ENCODE measurements at regions not wholly inside any gene's neighbourhood (a gene's known extent, or its start where the extent isn't known, plus 50 kb on each side); places are given as distances from the start of the nearest gene placed in this dataset.

DNA sequence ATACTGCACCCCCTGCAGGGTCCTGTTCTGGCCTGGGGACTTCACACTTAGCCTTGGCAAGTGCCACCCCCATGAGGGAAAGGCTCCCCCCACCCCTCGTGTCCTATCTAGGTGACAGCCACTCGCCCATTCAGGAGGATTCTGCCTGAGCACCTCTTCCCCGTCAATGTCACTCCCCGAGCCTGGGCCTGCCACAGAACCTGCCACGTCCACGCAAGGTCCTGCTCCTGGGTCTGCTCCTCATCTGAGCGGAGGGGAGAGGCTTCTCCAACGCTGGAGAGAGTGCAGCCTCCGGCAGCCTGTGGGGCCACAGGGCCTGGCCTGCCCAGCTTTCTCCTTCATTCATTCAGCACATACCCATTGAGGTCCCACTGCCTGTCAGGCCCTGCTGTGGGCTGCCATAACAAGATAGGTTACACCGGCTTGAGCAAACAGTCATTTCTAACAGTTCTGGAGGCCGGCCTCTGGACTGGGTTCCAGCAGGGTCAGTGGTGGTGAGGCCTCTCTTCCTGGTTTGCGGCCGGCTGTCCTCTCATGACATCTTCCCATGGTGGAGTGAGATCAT lies 92.0 kb upstream of the RET start:
- Histone ChIP-seq H3K4me3 (ENCODE audit: low read length) (no peak overlapping the region), H3K4me1 (ENCODE audit: control insufficient read depth, insufficient read depth, low read length) (no peaks in the 10 kb centered on the region), H3K9ac (ENCODE audit: low read length) (no peak overlapping the region), H3K27me3 (replicated peaks; ENCODE audit: control insufficient read depth, insufficient read depth, low read length) (peaks cover 4% of the 10 kb centered on the region), H3K36me3 (ENCODE audit: control insufficient read depth, insufficient read depth, low read length, severe bottlenecking) (no peaks in the 10 kb centered on the region), H3K9me3 (ENCODE audit: control insufficient read depth, low read length) (peaks cover 7% of the 10 kb centered on the region)
- DNase-seq (ENCODE audit: low read depth): no peak

- H3K9ac ChIP-seq (ENCODE audit: low read length): no peak overlapping the region
- no peaks in the 10 kb centered on the region for H3K4me1 ChIP-seq (ENCODE audit: control insufficient read depth, insufficient read depth, low read length)
- peaks cover 7% of the 10 kb centered on the region for H3K9me3 ChIP-seq (ENCODE audit: control insufficient read depth, low read length)
- no peak for DNase-seq (ENCODE audit: low read depth)
- no peak overlapping the region for H3K4me3 ChIP-seq (ENCODE audit: low read length)
- H3K36me3 ChIP-seq (ENCODE audit: control insufficient read depth, insufficient read depth, low read length, severe bottlenecking): no peaks in the 10 kb centered on the region
- peaks cover 4% of the 10 kb centered on the region for H3K27me3 ChIP-seq (replicated peaks; ENCODE audit: control insufficient read depth, insufficient read depth, low read length)
Observed at GRCh38 chr10:42985436-42986316, 91.2 kb upstream of the RET start.

DNA sequence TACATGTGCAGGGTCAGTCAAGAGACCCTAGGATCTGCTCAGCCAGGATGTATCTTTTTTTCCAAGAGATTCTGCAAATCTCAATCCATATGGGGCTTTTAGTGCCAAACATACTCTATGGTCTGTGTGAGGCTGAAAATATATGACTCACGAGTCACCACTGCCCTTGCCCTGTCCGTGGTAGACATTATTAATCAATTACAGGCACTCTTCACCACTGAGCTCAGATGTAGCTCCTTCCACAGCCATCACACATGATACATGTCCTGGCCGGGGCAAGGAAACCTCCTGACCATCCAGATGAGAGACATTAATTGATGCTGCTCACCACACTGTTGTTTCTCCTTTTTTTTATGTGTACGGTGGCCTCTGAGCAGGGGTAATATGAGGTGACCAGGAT lies 90.2 kb upstream of the RET start:
- Histone ChIP-seq H3K4me1 (ENCODE audit: control insufficient read depth, insufficient read depth, low read length) (no peaks in the 10 kb centered on the region), H3K9me3 (ENCODE audit: control insufficient read depth, low read length) (peaks cover 7% of the 10 kb centered on the region), H3K9ac (ENCODE audit: low read length) (no peak overlapping the region), H3K36me3 (ENCODE audit: control insufficient read depth, insufficient read depth, low read length, severe bottlenecking) (no peaks in the 10 kb centered on the region), H3K4me3 (ENCODE audit: low read length) (no peak overlapping the region), H3K27me3 (replicated peaks; ENCODE audit: control insufficient read depth, insufficient read depth, low read length) (peaks cover 4% of the 10 kb centered on the region)
- DNase-seq (ENCODE audit: low read depth): no peak

- H3K27me3 ChIP-seq (replicated peaks; ENCODE audit: control insufficient read depth, insufficient read depth, low read length): peaks cover 4% of the 10 kb centered on the region
- H3K4me3 ChIP-seq (ENCODE audit: low read length): no peak overlapping the region
- no peaks in the 10 kb centered on the region for H3K4me1 ChIP-seq (ENCODE audit: control insufficient read depth, insufficient read depth, low read length)
- no peak overlapping the region for H3K9ac ChIP-seq (ENCODE audit: low read length)
- H3K9me3 ChIP-seq (ENCODE audit: control insufficient read depth, low read length): peaks cover 7% of the 10 kb centered on the region
- no peak for DNase-seq (ENCODE audit: low read depth)
- no peaks in the 10 kb centered on the region for H3K36me3 ChIP-seq (ENCODE audit: control insufficient read depth, insufficient read depth, low read length, severe bottlenecking)
Observed at GRCh38 chr10:42987121-42987541, 89.7 kb upstream of the RET start.

DNA sequence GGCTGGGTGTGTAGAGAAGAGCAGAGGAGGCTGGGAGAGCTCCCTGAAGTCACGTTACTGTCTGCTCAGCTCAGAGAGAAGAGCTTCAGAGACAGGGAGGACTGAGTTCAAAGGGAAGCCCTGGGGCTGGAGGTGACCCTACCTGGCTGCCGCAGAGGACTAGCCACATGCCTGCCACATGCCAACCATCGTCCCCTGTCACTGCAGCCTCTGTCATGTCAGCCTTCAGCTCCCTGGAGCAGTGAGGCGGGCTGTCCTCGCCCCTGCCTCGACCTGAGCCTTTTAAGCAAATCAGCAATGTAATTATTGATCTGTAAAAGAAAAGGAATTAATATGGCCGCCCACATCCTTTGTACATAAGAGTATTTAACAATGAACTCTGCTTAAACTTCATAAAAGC lies 89.3 kb upstream of the RET start:
- no peak overlapping the region for H3K4me3 ChIP-seq (ENCODE audit: low read length)
- peaks cover 7% of the 10 kb centered on the region for H3K9me3 ChIP-seq (ENCODE audit: control insufficient read depth, low read length)
- H3K9ac ChIP-seq (ENCODE audit: low read length): no peak overlapping the region
- peaks cover 4% of the 10 kb centered on the region for H3K27me3 ChIP-seq (replicated peaks; ENCODE audit: control insufficient read depth, insufficient read depth, low read length)
- no peaks in the 10 kb centered on the region for H3K36me3 ChIP-seq (ENCODE audit: control insufficient read depth, insufficient read depth, low read length, severe bottlenecking)
- DNase-seq (ENCODE audit: low read depth): no peak
- no peaks in the 10 kb centered on the region for H3K4me1 ChIP-seq (ENCODE audit: control insufficient read depth, insufficient read depth, low read length)

- Histone ChIP-seq H3K27me3 (replicated peaks; ENCODE audit: control insufficient read depth, insufficient read depth, low read length) (peaks cover 4% of the 10 kb centered on the region), H3K4me1 (ENCODE audit: control insufficient read depth, insufficient read depth, low read length) (no peaks in the 10 kb centered on the region), H3K4me3 (ENCODE audit: low read length) (no peak overlapping the region), H3K36me3 (ENCODE audit: control insufficient read depth, insufficient read depth, low read length, severe bottlenecking) (no peaks in the 10 kb centered on the region), H3K9me3 (ENCODE audit: control insufficient read depth, low read length) (peaks cover 7% of the 10 kb centered on the region), H3K9ac (ENCODE audit: low read length) (no peak overlapping the region)
- no peak for DNase-seq (ENCODE audit: low read depth)
Observed at GRCh38 chr10:42988069-42988468, 88.8 kb upstream of the RET start.

DNA sequence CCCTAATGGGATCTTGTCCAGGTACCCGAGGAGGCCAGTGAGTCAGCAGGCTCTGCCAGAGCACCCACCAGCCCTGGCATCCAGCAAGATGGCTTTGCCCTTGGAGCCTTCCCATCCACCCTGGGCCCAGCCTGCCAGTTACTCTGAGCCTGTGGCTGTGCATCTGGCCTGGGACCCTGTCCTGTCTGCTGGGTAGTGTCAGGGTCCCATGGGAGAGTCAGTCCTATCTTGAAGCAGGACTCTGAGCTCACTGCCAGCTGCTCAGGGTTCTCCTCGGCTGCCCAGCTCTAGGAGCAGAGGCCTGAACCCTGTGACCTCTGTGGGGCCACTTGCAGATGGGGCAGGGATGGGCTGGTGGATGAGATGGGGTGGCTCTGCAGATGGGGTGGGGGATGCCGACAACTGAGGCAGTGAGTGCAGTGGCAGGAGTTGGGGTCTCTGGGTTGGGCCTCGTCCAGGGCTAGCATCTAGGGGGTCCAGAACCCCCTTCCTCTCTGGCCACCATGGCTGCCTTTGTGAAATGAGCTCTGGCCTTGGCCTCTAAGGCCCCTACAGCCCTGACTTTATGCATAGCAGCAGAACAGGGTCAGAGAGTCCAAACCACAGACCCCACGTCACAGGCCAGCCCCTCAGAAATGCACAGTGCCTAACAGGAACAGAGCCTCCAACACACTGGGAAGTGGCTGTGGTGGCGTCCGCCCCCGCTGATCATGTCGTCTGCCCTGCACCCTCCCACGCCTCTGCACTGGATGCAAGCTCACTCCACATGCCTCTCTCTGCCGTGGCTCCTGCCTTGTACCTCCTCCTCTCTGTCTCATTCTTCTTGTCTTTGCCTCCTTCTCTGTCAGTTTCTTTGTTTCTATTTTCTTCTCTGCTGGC lies 88.1 kb upstream of the RET start:
- DNase-seq (ENCODE audit: low read depth): peak; percentile 3
- Histone ChIP-seq H3K27me3 (replicated peaks; ENCODE audit: control insufficient read depth, insufficient read depth, low read length) (peaks cover 4% of the 10 kb centered on the region), H3K9me3 (ENCODE audit: control insufficient read depth, low read length) (peaks cover 7% of the 10 kb centered on the region), H3K9ac (ENCODE audit: low read length) (no peak overlapping the region), H3K36me3 (ENCODE audit: control insufficient read depth, insufficient read depth, low read length, severe bottlenecking) (no peaks in the 10 kb centered on the region), H3K4me1 (ENCODE audit: control insufficient read depth, insufficient read depth, low read length) (no peaks in the 10 kb centered on the region), H3K4me3 (ENCODE audit: low read length) (no peak overlapping the region)

- no peak overlapping the region for H3K9ac ChIP-seq (ENCODE audit: low read length)
- DNase-seq (ENCODE audit: low read depth): no peak
- H3K4me1 ChIP-seq (ENCODE audit: control insufficient read depth, insufficient read depth, low read length): no peaks in the 10 kb centered on the region
Observed at GRCh38 chr10:42989481-42989921, 87.4 kb upstream of the RET start.

DNA sequence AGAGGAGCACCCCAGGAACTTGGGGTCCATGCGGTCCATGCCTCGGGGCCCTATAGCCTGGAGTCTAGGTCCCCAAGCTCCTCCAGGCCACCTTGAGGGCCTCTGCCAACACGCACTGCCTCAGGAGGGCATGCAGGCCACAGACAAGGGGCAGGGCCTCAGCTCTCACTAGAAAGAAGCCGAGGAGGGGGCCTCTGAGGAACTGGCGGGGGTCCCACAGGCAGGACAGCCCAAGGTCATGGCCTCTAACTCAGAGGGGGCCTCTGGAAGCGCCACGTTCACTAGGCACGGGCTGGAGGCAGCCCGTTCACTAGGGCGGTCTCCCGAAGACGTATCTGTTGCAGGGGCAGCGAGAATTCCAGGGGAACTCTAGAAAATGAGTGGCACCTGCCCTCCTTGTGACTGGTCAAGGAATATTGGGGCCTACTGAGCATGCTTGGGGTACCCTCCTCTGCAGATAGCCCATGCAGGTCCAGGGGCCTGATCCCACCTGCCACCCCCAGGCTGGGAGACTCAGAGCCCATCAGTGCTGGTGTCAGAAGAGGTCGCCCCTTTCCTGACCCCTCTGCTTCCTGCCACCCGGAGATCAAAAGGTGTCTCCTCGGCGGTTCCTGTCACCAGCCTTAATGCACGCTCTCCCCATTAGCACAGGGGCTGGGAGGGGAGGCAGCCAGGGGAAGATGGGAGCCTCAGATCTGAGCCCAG lies 86.7 kb upstream of the RET start:
- Histone ChIP-seq H3K9ac (ENCODE audit: low read length) (no peak overlapping the region), H3K9me3 (ENCODE audit: control insufficient read depth, low read length) (peaks cover 7% of the 10 kb centered on the region), H3K27me3 (replicated peaks; ENCODE audit: control insufficient read depth, insufficient read depth, low read length) (peaks cover 4% of the 10 kb centered on the region), H3K4me1 (ENCODE audit: control insufficient read depth, insufficient read depth, low read length) (no peaks in the 10 kb centered on the region), H3K36me3 (ENCODE audit: control insufficient read depth, insufficient read depth, low read length, severe bottlenecking) (no peaks in the 10 kb centered on the region), H3K4me3 (ENCODE audit: low read length) (no peak overlapping the region)
- DNase-seq (ENCODE audit: low read depth): no peak

More at GRCh38 chr10:42989481-42989921, 87.4 kb upstream of the RET start:
- H3K4me3 ChIP-seq (ENCODE audit: low read length): no peak overlapping the region
- H3K27me3 ChIP-seq (replicated peaks; ENCODE audit: control insufficient read depth, insufficient read depth, low read length): peaks cover 4% of the 10 kb centered on the region
- H3K36me3 ChIP-seq (ENCODE audit: control insufficient read depth, insufficient read depth, low read length, severe bottlenecking): no peaks in the 10 kb centered on the region
- H3K9me3 ChIP-seq (ENCODE audit: control insufficient read depth, low read length): peaks cover 7% of the 10 kb centered on the region

DNA sequence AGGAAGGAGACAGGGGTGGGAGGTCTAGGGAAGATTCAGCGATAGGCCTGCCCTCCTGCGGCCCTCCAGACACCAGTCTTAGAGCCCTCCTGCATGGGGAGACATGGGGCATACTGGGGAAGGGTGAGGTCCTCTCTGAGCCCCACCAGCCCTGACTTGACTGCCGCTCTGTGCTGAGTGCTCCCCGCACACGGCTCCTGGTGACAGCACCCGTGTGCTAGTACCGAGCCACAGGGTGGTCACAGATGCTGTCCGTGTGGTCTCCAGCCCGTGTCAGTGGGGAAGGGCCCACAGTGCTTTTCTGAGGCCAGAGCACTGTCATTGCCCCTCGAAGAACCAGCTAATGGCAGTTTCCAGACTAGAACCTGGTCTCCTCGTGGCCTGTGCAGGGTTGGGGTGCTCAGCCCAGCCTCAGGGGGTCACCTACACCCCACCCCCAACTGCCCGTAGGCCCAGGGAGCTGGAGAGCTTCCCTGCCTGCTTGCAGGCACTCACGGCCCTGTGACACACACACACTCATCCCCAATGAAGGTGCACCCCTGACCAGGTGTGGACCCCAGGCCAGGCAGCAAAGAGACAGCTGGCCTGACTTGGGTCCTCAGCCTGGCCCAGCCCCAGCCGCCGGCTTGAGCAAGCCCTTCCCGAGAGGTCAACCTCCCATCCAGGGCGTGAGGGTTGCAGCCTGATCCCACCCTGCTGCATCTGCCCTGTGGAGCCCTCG lies 86.0 kb upstream of the RET start:
- no peaks in the 10 kb centered on the region for H3K36me3 ChIP-seq (ENCODE audit: control insufficient read depth, insufficient read depth, low read length, severe bottlenecking)
- DNase-seq (ENCODE audit: low read depth): no peak

More for the DNA sequence above, 86.0 kb upstream of the RET start:
- Histone ChIP-seq H3K27me3 (replicated peaks; ENCODE audit: control insufficient read depth, insufficient read depth, low read length) (peaks cover 4% of the 10 kb centered on the region), H3K9ac (ENCODE audit: low read length) (no peak overlapping the region), H3K9me3 (ENCODE audit: control insufficient read depth, low read length) (peaks cover 7% of the 10 kb centered on the region), H3K4me3 (ENCODE audit: low read length) (no peak overlapping the region), H3K4me1 (ENCODE audit: control insufficient read depth, insufficient read depth, low read length) (no peaks in the 10 kb centered on the region)

Measured in adipocyte (in vitro differentiated cells).